Activated CD4-positive, alpha-beta T cell treated with anti-CD3 and anti-CD28 coated beads for 36 hours (primary cell): ENCODE measurements at regions not wholly inside any gene's neighbourhood (a gene's known extent, or its start where the extent isn't known, plus 50 kb on each side); places are given as distances from the start of the nearest gene placed in this dataset.

Experiments
- ATAC-seq: fragments of 200-7000 bp; cut with Tn5 transposase; one replicate; pipeline ENCODE4 v1.10.0; 2021; ENCODE audit warnings: mild to moderate bottlenecking, moderate library complexity
- CTCF ChIA-PET: fragments of 350-600 bp; sonication (Branson Sonifier 250); formaldehyde crosslinking; loops from one replicate; lab custom pipeline; 2021; ENCODE audit warnings: antibody characterized with exemption; lab: Charles Lee
- POLR2A ChIA-PET: fragments of 350-600 bp; sonication (Branson Sonifier 250); formaldehyde crosslinking; loops from one replicate; lab custom pipeline; 2021; ENCODE audit warnings: antibody characterized with exemption, inconsistent platforms; lab: Charles Lee
- DNase-seq: peaks from one replicate; pipeline ENCODE4 v3.0.0-alpha.2; 2020
- H3K27ac Mint-ChIP-seq: one replicate; pipeline ENCODE4 v1.8.0; 2021; ENCODE audit warnings: mixed read lengths
- H3K27me3 Mint-ChIP-seq: one replicate; pipeline ENCODE4 v1.8.0; 2021; ENCODE audit warnings: mixed read lengths
- H3K36me3 Mint-ChIP-seq: one replicate; pipeline ENCODE4 v1.8.0; 2021; ENCODE audit warnings: low read depth, mixed read lengths
- H3K4me1 Mint-ChIP-seq: one replicate; pipeline ENCODE4 v1.8.0; 2021; ENCODE audit warnings: mixed read lengths
- H3K4me3 Mint-ChIP-seq: one replicate; pipeline ENCODE4 v1.8.0; 2021; ENCODE audit warnings: mild to moderate bottlenecking, moderate library complexity, mixed read lengths
- H3K9me3 Mint-ChIP-seq: one replicate; pipeline ENCODE4 v1.8.0; 2021; ENCODE audit warnings: low read depth, mixed read lengths
- intact Hi-C, 2 experiments: fragments of 100-400 bp; cut with DNase I in 1 of 2; cut with micrococcal nuclease in 1 of 2; formaldehyde crosslinking; loops; one replicate each; pipeline versions ENCODE4 v1.14.2 to v1.15.1; 2022 to 2024; cut with DNase I, micrococcal nuclease

GRCh38 chr6:15870333-15871043 is 207.7 kb upstream of the DTNBP1 start:
- Mint-ChIP-seq H3K36me3 (no peaks in the 10 kb centered on the region), H3K4me3 (no peak overlapping the region), H3K27ac (no peak overlapping the region), H3K4me1 (no peaks in the 10 kb centered on the region), H3K27me3 (peaks cover 7% of the 10 kb centered on the region), H3K9me3 (no peaks in the 10 kb centered on the region)
- no peak for ATAC-seq
- ChIA-PET CTCF (interaction anchor here (0.6 to 1.7 kb wide), 3 partner anchors 10 to 179 kb away, joined by 3 to 6 read pairs (median 3); no protein-coding TSS in a partner anchor), POLR2A (no interaction called here)
- no peak for DNase-seq
- intact Hi-C loops: no loop called here

- ATAC-seq: no peak
Observed at GRCh38 chr6:15864708-15865062, 201.9 kb upstream of the DTNBP1 start.

GRCh38 chr6:15864038-15864707 is 201.3 kb upstream of the DTNBP1 start:
- H3K27me3 Mint-ChIP-seq: no peaks in the 10 kb centered on the region
- H3K4me1 Mint-ChIP-seq: peaks cover 3% of the 10 kb centered on the region
- no peaks in the 10 kb centered on the region for H3K36me3 Mint-ChIP-seq
- H3K9me3 Mint-ChIP-seq: no peaks in the 10 kb centered on the region
- H3K4me3 Mint-ChIP-seq: no peak overlapping the region
- intact Hi-C loops: no loop called here
- no peak overlapping the region for H3K27ac Mint-ChIP-seq
- POLR2A ChIA-PET: no interaction called here
- DNase-seq: no peak
- no peak for ATAC-seq
- CTCF ChIA-PET: interaction anchor here (1.0 to 1.2 kb wide), 2 partner anchors 12 to 173 kb away, joined by 3 read pairs; no protein-coding TSS in a partner anchor

More at GRCh38 chr6:15864708-15865062, 201.9 kb upstream of the DTNBP1 start:
- H3K4me1 Mint-ChIP-seq: peaks cover 3% of the 10 kb centered on the region
- no peaks in the 10 kb centered on the region for H3K27me3 Mint-ChIP-seq
- no peak for DNase-seq
- H3K9me3 Mint-ChIP-seq: no peaks in the 10 kb centered on the region
- POLR2A ChIA-PET: no interaction called here
- intact Hi-C loops: no loop called here
- CTCF ChIA-PET: interaction anchor here (1.0 to 1.2 kb wide), 2 partner anchors 13 to 173 kb away, joined by 3 read pairs; no protein-coding TSS in a partner anchor
- H3K27ac Mint-ChIP-seq: no peak overlapping the region
- H3K36me3 Mint-ChIP-seq: no peaks in the 10 kb centered on the region
- no peak overlapping the region for H3K4me3 Mint-ChIP-seq

- Mint-ChIP-seq H3K27me3 (no peaks in the 10 kb centered on the region), H3K27ac (no peak overlapping the region), H3K4me1 (peaks cover 3% of the 10 kb centered on the region), H3K36me3 (no peaks in the 10 kb centered on the region), H3K4me3 (no peak overlapping the region), H3K9me3 (no peaks in the 10 kb centered on the region)
- intact Hi-C loops: no loop called here
- ATAC-seq (no peak), DNase-seq (no peak)
- ChIA-PET POLR2A (no interaction called here), CTCF (interaction anchor here (1.2 kb wide), 1 partner anchor 18 kb away, joined by 4 read pairs; no protein-coding TSS in a partner anchor)
Observed at GRCh38 chr6:15862810-15863209, 200.0 kb upstream of the DTNBP1 start.

- Mint-ChIP-seq H3K36me3 (no peaks in the 10 kb centered on the region), H3K9me3 (no peaks in the 10 kb centered on the region), H3K27ac (no peak overlapping the region), H3K4me1 (peaks cover 3% of the 10 kb centered on the region), H3K27me3 (peaks cover 2% of the 10 kb centered on the region), H3K4me3 (no peak overlapping the region)
- POLR2A ChIA-PET: no interaction called here
- intact Hi-C loops: no loop called here
- CTCF ChIA-PET: interaction anchor here (0.7 kb wide), 1 partner anchor 248 kb away, joined by 3 read pairs; no protein-coding TSS in a partner anchor
- DNase-seq: no peak
- ATAC-seq: no peak
Observed at GRCh38 chr6:15861486-15861885, 198.7 kb upstream of the DTNBP1 start.

GRCh38 chr6:15854826-15855710 is 192.2 kb upstream of the DTNBP1 start:
- no peak for ATAC-seq
- H3K4me1 Mint-ChIP-seq: no peaks in the 10 kb centered on the region
- no peak for DNase-seq
- intact Hi-C loops: no loop called here
- H3K9me3 Mint-ChIP-seq: no peaks in the 10 kb centered on the region
- ChIA-PET CTCF (interaction anchor here (0.6 to 1.3 kb wide), 4 partner anchors 15 to 979 kb away, joined by 3 to 5 read pairs (median 3); no protein-coding TSS in a partner anchor), POLR2A (no interaction called here)
- no peak overlapping the region for H3K4me3 Mint-ChIP-seq
- no peaks in the 10 kb centered on the region for H3K36me3 Mint-ChIP-seq
- peaks cover 3% of the 10 kb centered on the region for H3K27me3 Mint-ChIP-seq
- H3K27ac Mint-ChIP-seq: no peak overlapping the region

- ChIA-PET POLR2A (no interaction called here), CTCF (interaction anchor here (0.6 to 1.3 kb wide), 4 partner anchors 16 to 69 kb away, joined by 3 to 5 read pairs (median 3); no protein-coding TSS in a partner anchor)
- no peak for DNase-seq
- Mint-ChIP-seq H3K4me1 (no peaks in the 10 kb centered on the region), H3K4me3 (no peak overlapping the region), H3K36me3 (no peaks in the 10 kb centered on the region), H3K27me3 (peaks cover 4% of the 10 kb centered on the region), H3K9me3 (no peaks in the 10 kb centered on the region), H3K27ac (no peak overlapping the region)
- no peak for ATAC-seq
- intact Hi-C loops: no loop called here
Observed at GRCh38 chr6:15854378-15854777, 191.6 kb upstream of the DTNBP1 start.

GRCh38 chr6:15853259-15853658 is 190.4 kb upstream of the DTNBP1 start:
- intact Hi-C loops: no loop called here
- no peaks in the 10 kb centered on the region for H3K4me1 Mint-ChIP-seq
- no peaks in the 10 kb centered on the region for H3K36me3 Mint-ChIP-seq
- no peak overlapping the region for H3K27ac Mint-ChIP-seq
- ATAC-seq (no peak), DNase-seq (no peak)
- POLR2A ChIA-PET: no interaction called here
- H3K4me3 Mint-ChIP-seq: no peak overlapping the region
- H3K9me3 Mint-ChIP-seq: no peaks in the 10 kb centered on the region
- CTCF ChIA-PET: interaction anchor here (0.6 kb wide), 1 partner anchor 35 kb away, joined by 3 read pairs; no protein-coding TSS in a partner anchor
- peaks cover 6% of the 10 kb centered on the region for H3K27me3 Mint-ChIP-seq

GRCh38 chr6:15852289-15852688 is 189.5 kb upstream of the DTNBP1 start:
- CTCF ChIA-PET: interaction anchor here (0.6 to 1.6 kb wide), 5 partner anchors 10 to 362 kb away, joined by 3 to 6 read pairs (median 4); no protein-coding TSS in a partner anchor
- no peak overlapping the region for H3K27ac Mint-ChIP-seq

GRCh38 chr6:15849395-15849794 is 186.6 kb upstream of the DTNBP1 start:
- Mint-ChIP-seq H3K36me3 (no peaks in the 10 kb centered on the region), H3K27me3 (peaks cover 6% of the 10 kb centered on the region), H3K27ac (no peak overlapping the region), H3K9me3 (no peaks in the 10 kb centered on the region), H3K4me1 (no peaks in the 10 kb centered on the region), H3K4me3 (no peak overlapping the region)
- POLR2A ChIA-PET: no interaction called here
- intact Hi-C loops: no loop called here
- no peak for DNase-seq
- no peak for ATAC-seq
- CTCF ChIA-PET: interaction anchor here (0.9 to 1.7 kb wide), 2 partner anchors 158 to 333 kb away, joined by 3 to 4 read pairs; no protein-coding TSS in a partner anchor

More at GRCh38 chr6:15852289-15852688, 189.5 kb upstream of the DTNBP1 start:
- peaks cover 6% of the 10 kb centered on the region for H3K27me3 Mint-ChIP-seq
- H3K4me1 Mint-ChIP-seq: no peaks in the 10 kb centered on the region
- no peaks in the 10 kb centered on the region for H3K36me3 Mint-ChIP-seq
- intact Hi-C loops: no loop called here
- DNase-seq (no peak), ATAC-seq (no peak)
- POLR2A ChIA-PET: no interaction called here
- H3K4me3 Mint-ChIP-seq: no peak overlapping the region
- no peaks in the 10 kb centered on the region for H3K9me3 Mint-ChIP-seq

GRCh38 chr6:15845492-15845891 is 182.7 kb upstream of the DTNBP1 start:
- ATAC-seq: no peak
- Mint-ChIP-seq H3K9me3 (no peaks in the 10 kb centered on the region), H3K27me3 (peaks cover 10% of the 10 kb centered on the region), H3K27ac (no peak overlapping the region), H3K4me1 (no peaks in the 10 kb centered on the region), H3K4me3 (no peak overlapping the region), H3K36me3 (no peaks in the 10 kb centered on the region)
- ChIA-PET POLR2A (no interaction called here), CTCF (no interaction called here)
- intact Hi-C loops: no loop called here
- DNase-seq: no peak
